ES-I3 (cell line): ENCODE measurements at regions not wholly inside any gene's neighbourhood (a gene's known extent, or its start where the extent isn't known, plus 50 kb on each side); places are given as distances from the start of the nearest gene placed in this dataset.
"Not testable (repeated sequence)": the region's sequence is repeated elsewhere in the genome, so short reads cannot be mapped to it uniquely, and the experiment has no call there.

Experiments
- H3K36me3 ChIP-seq: 2 replicates; pipeline ENCODE4 v1.6.1; 2013; ENCODE audit warnings: mild to moderate bottlenecking, low read length, control low read depth, moderate library complexity; ENCODE audit not compliant: insufficient read depth
- H3K4me1 ChIP-seq: 2 replicates; pipeline ENCODE4 v1.6.1; 2013; ENCODE audit warnings: mild to moderate bottlenecking, control low read depth, low read length; ENCODE audit not compliant: insufficient read depth
- H3K9ac ChIP-seq: 2 replicates; pipeline ENCODE4 v1.6.1; 2013; ENCODE audit warnings: low read depth, mild to moderate bottlenecking, low read length, moderate library complexity
- H3K9me3 ChIP-seq: 2 replicates; pipeline ENCODE4 v1.6.1; 2013; ENCODE audit warnings: mild to moderate bottlenecking, low read length, moderate library complexity; ENCODE audit not compliant: control insufficient read depth, insufficient read depth

GRCh38 chr9:712643-713042, 128.9 kb upstream of the DMRT1 start:
- Histone ChIP-seq H3K36me3 (peaks cover 3% of the 10 kb centered on the region; the same call in 1 of the 2 replicates), H3K4me1 (peaks cover 10% of the 10 kb centered on the region), H3K9me3 (no peaks in the 10 kb centered on the region), H3K9ac (no peak overlapping the region)

DNA sequence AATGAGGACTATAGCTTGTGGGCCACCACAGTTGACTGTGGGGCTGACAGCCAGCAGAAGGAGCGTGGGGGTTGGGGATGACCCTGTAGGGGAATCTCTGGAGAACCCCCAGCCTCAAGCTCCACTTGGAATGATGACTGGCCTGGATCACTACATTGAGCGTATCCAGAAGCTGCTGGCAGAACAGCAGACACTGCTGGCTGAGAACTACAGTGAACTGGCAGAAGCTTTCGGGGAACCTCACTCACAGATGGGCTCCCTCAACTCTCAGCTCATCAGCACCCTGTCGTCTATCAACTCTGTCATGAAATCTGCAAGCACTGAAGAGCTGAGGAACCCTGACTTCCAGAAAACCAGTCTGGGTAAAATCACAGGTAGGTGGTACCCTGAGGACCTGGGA, 128.4 kb upstream of the DMRT1 start:
- peaks cover 10% of the 10 kb centered on the region for H3K4me1 ChIP-seq
- no peak overlapping the region for H3K9ac ChIP-seq
- H3K9me3 ChIP-seq = no peaks in the 10 kb centered on the region
- H3K36me3 ChIP-seq = peaks cover 3% of the 10 kb centered on the region; the same call in 1 of the 2 replicates

GRCh38 chr9:714675-715074, 126.8 kb upstream of the DMRT1 start:
- no peak overlapping the region for H3K9ac ChIP-seq

GRCh38 chr9:715300-715699, 126.2 kb upstream of the DMRT1 start:
- Histone ChIP-seq H3K4me1 (no peaks in the 10 kb centered on the region), H3K36me3 (peaks cover 3% of the 10 kb centered on the region; the same call in 1 of the 2 replicates), H3K9me3 (no peaks in the 10 kb centered on the region), H3K9ac (no peak overlapping the region)

More at GRCh38 chr9:714675-715074, 126.8 kb upstream of the DMRT1 start:
- no peaks in the 10 kb centered on the region for H3K4me1 ChIP-seq
- no peaks in the 10 kb centered on the region for H3K9me3 ChIP-seq
- peaks cover 3% of the 10 kb centered on the region; the same call in 1 of the 2 replicates for H3K36me3 ChIP-seq

- no peaks in the 10 kb centered on the region for H3K9me3 ChIP-seq
- no peaks in the 10 kb centered on the region for H3K4me1 ChIP-seq
- H3K9ac ChIP-seq = no peak overlapping the region
- H3K36me3 ChIP-seq = peaks cover 3% of the 10 kb centered on the region; the same call in 1 of the 2 replicates
Measured at GRCh38 chr9:715743-716400, 125.6 kb upstream of the DMRT1 start.

GRCh38 chr9:717722-718121, 123.8 kb upstream of the DMRT1 start:
- Histone ChIP-seq H3K9me3 (no peaks in the 10 kb centered on the region), H3K4me1 (no peaks in the 10 kb centered on the region), H3K36me3 (no peaks in the 10 kb centered on the region), H3K9ac (no peak overlapping the region)

GRCh38 chr9:720239-720881, 121.1 kb upstream of the DMRT1 start:
- Histone ChIP-seq H3K9ac (no peak overlapping the region), H3K36me3 (no peaks in the 10 kb centered on the region)

DNA sequence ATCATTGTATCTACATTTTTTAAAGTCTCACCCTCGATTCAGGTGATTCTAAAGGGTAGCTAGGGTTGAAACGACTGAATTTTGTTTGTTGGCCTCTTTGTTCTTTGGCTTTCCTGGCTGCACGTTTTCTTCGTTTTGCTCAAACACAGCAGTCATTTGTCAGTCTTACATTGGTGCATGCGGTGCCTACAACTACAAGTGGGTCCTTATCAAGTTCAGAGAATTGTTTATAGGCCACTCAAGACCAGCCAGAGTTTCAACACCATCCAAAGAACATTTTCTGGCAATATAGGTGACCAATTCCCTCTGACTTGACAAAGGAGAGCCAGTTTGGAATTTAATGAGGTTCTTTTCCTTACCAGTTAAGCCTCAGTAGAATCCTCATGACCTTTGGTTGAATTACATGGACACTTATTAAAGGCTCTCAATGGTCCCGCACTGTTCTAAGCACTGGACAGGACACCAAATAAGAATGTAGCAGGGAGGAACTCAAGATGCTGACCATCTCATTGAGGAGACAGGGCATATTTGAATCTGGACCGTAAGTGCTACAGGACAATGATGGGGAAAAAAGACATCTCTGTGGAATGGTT, 119.0 kb upstream of the DMRT1 start:
- no peak overlapping the region for H3K9ac ChIP-seq
- no peaks in the 10 kb centered on the region for H3K9me3 ChIP-seq
- H3K36me3 ChIP-seq = no peaks in the 10 kb centered on the region
- no peaks in the 10 kb centered on the region; the same call in 1 of the 2 replicates for H3K4me1 ChIP-seq

More at GRCh38 chr9:720239-720881, 121.1 kb upstream of the DMRT1 start:
- no peaks in the 10 kb centered on the region for H3K4me1 ChIP-seq
- no peaks in the 10 kb centered on the region for H3K9me3 ChIP-seq

- not testable (repeated sequence) for H3K9me3 ChIP-seq, H3K36me3 ChIP-seq, H3K9ac ChIP-seq
- peaks cover 15% of the 10 kb centered on the region for H3K4me1 ChIP-seq
Measured at GRCh38 chr9:724461-724860, 117.0 kb upstream of the DMRT1 start.

- Histone ChIP-seq H3K9ac (no peak overlapping the region), H3K36me3 (no peaks in the 10 kb centered on the region; the same call in 1 of the 2 replicates), H3K4me1 (peaks cover 15% of the 10 kb centered on the region), H3K9me3 (no peaks in the 10 kb centered on the region)
Measured at GRCh38 chr9:726005-726404, 115.5 kb upstream of the DMRT1 start.

- Histone ChIP-seq H3K9me3 (no peaks in the 10 kb centered on the region), H3K9ac (no peak overlapping the region), H3K4me1 (peaks cover 15% of the 10 kb centered on the region), H3K36me3 (no peaks in the 10 kb centered on the region; the same call in 1 of the 2 replicates)
Measured at GRCh38 chr9:727767-728166, 113.7 kb upstream of the DMRT1 start.

DNA sequence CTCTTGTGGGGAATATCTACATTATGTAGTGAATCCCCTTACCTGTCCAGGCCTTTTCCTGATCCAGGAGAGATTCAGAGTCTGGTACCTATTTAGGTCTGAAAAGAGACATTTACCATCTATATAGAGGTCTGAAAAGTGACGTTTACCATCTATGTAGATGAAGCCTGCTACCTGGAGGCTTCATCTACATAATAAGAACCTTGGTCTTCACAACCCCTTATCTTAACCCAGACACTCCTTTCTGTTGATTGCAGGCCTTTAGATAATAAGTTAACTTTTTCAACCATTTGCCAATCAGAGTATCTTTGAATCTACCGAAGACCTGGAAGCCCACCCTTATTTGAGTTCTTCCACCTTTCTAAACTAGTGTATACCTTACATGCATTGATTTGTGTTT, 113.0 kb upstream of the DMRT1 start:
- H3K9ac ChIP-seq = no peak overlapping the region
- H3K9me3 ChIP-seq = no peaks in the 10 kb centered on the region
- no peaks in the 10 kb centered on the region; the same call in 1 of the 2 replicates for H3K36me3 ChIP-seq
- peaks cover 15% of the 10 kb centered on the region for H3K4me1 ChIP-seq

- no peak overlapping the region for H3K9ac ChIP-seq
- H3K4me1 ChIP-seq = peaks cover 15% of the 10 kb centered on the region
- H3K36me3 ChIP-seq = no peaks in the 10 kb centered on the region; the same call in none of the 2 replicates
- no peaks in the 10 kb centered on the region for H3K9me3 ChIP-seq
Measured at GRCh38 chr9:731474-731873, 110.0 kb upstream of the DMRT1 start.

- no peaks in the 10 kb centered on the region for H3K4me1 ChIP-seq
Measured at GRCh38 chr9:734831-735511, 106.5 kb upstream of the DMRT1 start.

More at GRCh38 chr9:734831-735511, 106.5 kb upstream of the DMRT1 start:
- Histone ChIP-seq H3K36me3 (peaks cover 11% of the 10 kb centered on the region), H3K9me3 (no peaks in the 10 kb centered on the region), H3K9ac (no peak overlapping the region)
